ENCODE measurements at regions not wholly inside any gene's neighbourhood (a gene's known extent, or its start where the extent isn't known, plus 50 kb on each side); places are given as distances from the start of the nearest gene placed in this dataset.
"Not testable (repeated sequence)": the region's sequence is repeated elsewhere in the genome, so short reads cannot be mapped to it uniquely, and the experiment has no call there.

DNA sequence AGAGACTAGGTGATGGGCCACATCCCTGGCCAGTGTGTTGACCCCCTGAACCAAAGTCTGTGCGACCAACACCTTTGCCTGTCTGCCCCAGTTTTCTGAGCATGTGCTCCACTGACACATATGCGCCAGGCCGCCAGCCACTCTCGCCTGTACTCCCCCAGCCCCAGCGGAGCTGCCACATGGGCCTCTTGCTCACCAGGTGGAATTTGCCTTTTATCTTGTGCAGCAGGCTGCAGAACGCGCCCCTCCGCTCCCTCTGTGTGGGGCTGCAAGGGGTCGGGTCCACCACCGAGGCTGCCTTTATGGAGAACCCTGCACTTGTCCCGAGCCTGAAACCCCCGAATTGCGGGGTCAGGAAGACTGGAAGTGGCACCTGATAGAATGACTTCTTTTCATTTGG lies 405.7 kb upstream of the NPAP1 start (continued):
- TF ChIP-seq ELK1 (IDR thresholded peaks at IDR 0.05; ENCODE audit: low read depth, low read length) (no peak), ESRRA (IDR thresholded peaks at IDR 0.05; ENCODE audit: borderline replicate concordance, low read length) (no peak), RARB (CRISPR knock-in tag; IDR thresholded peaks at IDR 0.05) (no peak), HOXB13 (CRISPR knock-in tag; IDR thresholded peaks at IDR 0.05; ENCODE audit: low read depth) (no peak)

GRCh38 chr15:24271496-24272244 lies 403.9 kb upstream of the NPAP1 start:
- POLR2A ChIA-PET; H3K4me2 ChIP-seq; CTCF ChIA-PET; H3K27ac ChIP-seq; FAIRE-seq; H3K4me3 ChIP-seq; H3K4me1 ChIP-seq; ATAC-seq; H3K9me3 ChIP-seq; DNase-seq (ENCODE audit: low read depth in 1 of 2, low spot score in 1 of 2): not testable (repeated sequence)
- WGBS (ENCODE audit: missing lambda C conversion rate), result 0% methylated on average over 5 of the region's 5 CpGs

DNA sequence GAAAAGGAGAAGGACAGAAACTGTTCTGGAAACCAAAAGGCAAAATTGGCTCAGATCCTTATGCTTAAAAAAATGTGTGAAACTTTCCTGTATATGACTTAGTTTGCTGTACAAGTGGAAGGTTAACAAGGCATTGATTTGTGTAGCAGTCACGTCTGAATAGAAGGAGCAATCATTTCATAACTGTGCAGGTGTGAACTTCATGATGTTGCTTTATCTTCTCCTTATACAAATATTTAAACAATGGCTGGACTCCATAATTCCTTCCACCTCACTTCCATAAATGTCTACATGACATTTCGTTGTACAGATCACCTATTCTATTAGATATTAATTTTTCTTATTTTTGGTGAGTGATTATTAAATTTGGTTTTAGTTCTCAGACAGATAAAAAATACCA lies 382.7 kb upstream of the NPAP1 start:
- DNase-seq (ENCODE audit: low read depth in 1 of 2, low spot score in 1 of 2) (no peak), FAIRE-seq (peak; percentile 79), ATAC-seq (no peak)
- ChIA-PET POLR2A (no interaction called here), CTCF (no interaction called here)
- Histone ChIP-seq H3K4me2 (no peak overlapping the region), H3K27ac (no peak overlapping the region), H3K4me3 (no peak overlapping the region), H3K9me3 (no peaks in the 10 kb centered on the region), H3K4me1 (no peaks in the 10 kb centered on the region)
- TF ChIP-seq MAFK (IDR thresholded peaks at IDR 0.05; ENCODE audit: partially characterized antibody), result no peak
- TF ChIP-seq MYC (IDR thresholded peaks at IDR 0.05; ENCODE audit: borderline replicate concordance, low read length), result no peak
- no peak for TF ChIP-seq RARB (CRISPR knock-in tag; IDR thresholded peaks at IDR 0.05)
- no peak for TF ChIP-seq ZNF302 (CRISPR knock-in tag; IDR thresholded peaks at IDR 0.05)
- TF ChIP-seq BHLHE40 (IDR thresholded peaks at IDR 0.05; ENCODE audit: low read depth, low read length), result no peak
- no peak for TF ChIP-seq ZFP36 (IDR thresholded peaks at IDR 0.05; ENCODE audit: borderline replicate concordance, partially characterized antibody)
- no peak for TF ChIP-seq CEBPB (IDR thresholded peaks at IDR 0.05)
- no peak for TF ChIP-seq KDM1A (IDR thresholded peaks at IDR 0.05; ENCODE audit: low read depth)
- TF ChIP-seq ESRRA (IDR thresholded peaks at IDR 0.05; ENCODE audit: borderline replicate concordance, low read length), result no peak
- TF ChIP-seq POLR2A (IDR thresholded peaks at IDR 0.05; ENCODE audit: low read length), result no peak
- no peak for TF ChIP-seq E2F6 (IDR thresholded peaks at IDR 0.05; ENCODE audit: borderline replicate concordance, low read depth)
- TF ChIP-seq CHD2 (IDR thresholded peaks at IDR 0.05; ENCODE audit: low read length, partially characterized antibody), result no peak
- no peak for TF ChIP-seq HEYL (CRISPR knock-in tag; IDR thresholded peaks at IDR 0.05)
- TF ChIP-seq CBX8 (IDR thresholded peaks at IDR 0.05), result no peak
- no peak for TF ChIP-seq EHMT2 (IDR thresholded peaks at IDR 0.05; ENCODE audit: low read depth)
- TF ChIP-seq NPAS2 (CRISPR knock-in tag; IDR thresholded peaks at IDR 0.05; ENCODE audit: borderline replicate concordance), result no peak
- under 1% methylated on average over 2 of the region's 2 CpGs for WGBS (ENCODE audit: missing lambda C conversion rate)

DNA sequence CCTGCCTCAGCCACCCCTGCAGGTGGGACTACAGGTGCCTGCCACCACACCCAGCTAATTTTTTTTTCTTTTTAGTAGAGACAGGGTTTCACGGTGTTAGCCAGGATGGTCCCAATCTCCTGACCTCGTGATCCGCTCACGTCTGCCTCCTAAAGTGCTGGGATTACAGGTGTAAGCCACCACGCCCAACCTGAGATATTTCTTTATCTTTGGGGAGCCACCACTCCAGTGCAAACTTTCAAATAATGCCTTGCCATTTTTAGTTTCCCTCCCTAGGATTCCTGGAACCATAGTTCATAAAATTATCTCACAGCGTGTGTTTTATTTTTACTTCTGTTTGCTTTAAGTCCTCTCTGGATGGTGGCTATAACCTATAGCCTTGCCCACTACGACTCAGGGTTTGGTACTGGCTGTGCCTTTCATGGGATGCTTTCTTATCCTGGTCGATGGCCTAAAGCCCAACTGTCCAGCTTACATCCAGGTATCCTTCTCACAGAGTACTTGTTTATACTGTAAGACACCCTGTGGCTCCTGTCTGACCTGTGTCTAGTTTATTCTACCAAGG lies 374.7 kb upstream of the NPAP1 start:
- FAIRE-seq; H3K4me2 ChIP-seq; DNase-seq (ENCODE audit: low read depth in 1 of 2, low spot score in 1 of 2); H3K4me3 ChIP-seq; ATAC-seq; CTCF ChIA-PET; H3K9me3 ChIP-seq; H3K4me1 ChIP-seq; H3K27ac ChIP-seq; POLR2A ChIA-PET: not testable (repeated sequence)
- WGBS (ENCODE audit: missing lambda C conversion rate), result 12% methylated on average over 8 of the region's 8 CpGs

DNA sequence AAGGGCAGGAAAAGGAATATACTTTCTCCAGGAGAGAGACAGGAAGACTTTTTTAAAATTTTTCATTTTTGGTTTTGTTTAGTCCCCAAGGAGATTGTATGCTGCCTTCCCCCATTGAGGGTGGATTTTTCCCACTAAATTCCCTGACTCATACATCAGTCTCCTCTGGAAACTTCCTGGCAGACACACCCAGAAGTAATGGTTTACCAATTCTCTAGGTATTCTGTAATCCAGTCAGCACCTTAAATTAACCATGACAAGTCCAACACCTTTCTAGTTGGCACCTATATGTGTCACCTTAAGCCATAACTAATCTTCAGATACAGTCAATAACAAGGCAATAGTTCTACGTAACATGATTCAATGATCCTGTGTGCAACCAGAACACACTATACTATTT lies 373.6 kb upstream of the NPAP1 start:
- H3K4me3 ChIP-seq; H3K9me3 ChIP-seq; CTCF ChIA-PET; DNase-seq (ENCODE audit: low read depth in 1 of 2, low spot score in 1 of 2); H3K4me1 ChIP-seq; H3K4me2 ChIP-seq; POLR2A ChIA-PET; H3K27ac ChIP-seq; ATAC-seq: not testable (repeated sequence)
- WGBS (ENCODE audit: missing lambda C conversion rate), result 48% methylated on average over 1 of the region's 1 CpG
- FAIRE-seq, result peak; percentile 54

GRCh38 chr15:24304747-24305146 lies 370.8 kb upstream of the NPAP1 start:
- FAIRE-seq; H3K27ac ChIP-seq; CTCF ChIA-PET; H3K9me3 ChIP-seq; DNase-seq (ENCODE audit: low read depth in 1 of 2, low spot score in 1 of 2); POLR2A ChIA-PET; ATAC-seq; H3K4me3 ChIP-seq; H3K4me1 ChIP-seq; H3K4me2 ChIP-seq: not testable (repeated sequence)
- WGBS (ENCODE audit: missing lambda C conversion rate), result 2% methylated on average over 2 of the region's 2 CpGs

- ATAC-seq; CTCF ChIA-PET; DNase-seq (ENCODE audit: low read depth in 1 of 2, low spot score in 1 of 2); POLR2A ChIA-PET; FAIRE-seq; H3K4me1 ChIP-seq; H3K4me2 ChIP-seq; H3K9me3 ChIP-seq; H3K27ac ChIP-seq; H3K4me3 ChIP-seq: not testable (repeated sequence)
- 3% methylated on average over 1 of the region's 1 CpG for WGBS (ENCODE audit: missing lambda C conversion rate)
These were observed 369.9 kb upstream of the NPAP1 start for GRCh38 chr15:24305643-24306042.

GRCh38 chr15:24309700-24310099 lies 365.9 kb upstream of the NPAP1 start:
- FAIRE-seq; H3K9me3 ChIP-seq; CTCF ChIA-PET; H3K4me3 ChIP-seq; ATAC-seq; DNase-seq (ENCODE audit: low read depth in 1 of 2, low spot score in 1 of 2); POLR2A ChIA-PET; H3K4me1 ChIP-seq; H3K27ac ChIP-seq; H3K4me2 ChIP-seq: not testable (repeated sequence)
- WGBS (ENCODE audit: missing lambda C conversion rate), result 21% methylated on average over 1 of the region's 1 CpG
